ENCODE measurements at regions not wholly inside any gene's neighbourhood (a gene's known extent, or its start where the extent isn't known, plus 50 kb on each side); places are given as distances from the start of the nearest gene placed in this dataset.

- no peak for DNase-seq
Measured at GRCh38 chr3:30122359-30122758, 484.0 kb upstream of the TGFBR2 start.

- DNase-seq = no peak
Measured at GRCh38 chr3:30123224-30123623, 483.2 kb upstream of the TGFBR2 start.

- no peak for DNase-seq
Measured at GRCh38 chr3:30123755-30124154, 482.6 kb upstream of the TGFBR2 start.

GRCh38 chr3:30124435-30125370 is 481.7 kb upstream of the TGFBR2 start:
- DNase-seq = peak; percentile 47

GRCh38 chr3:30129765-30130164 is 476.6 kb upstream of the TGFBR2 start:
- DNase-seq = no peak

GRCh38 chr3:30130391-30130790 is 476.0 kb upstream of the TGFBR2 start:
- no peak for DNase-seq

GRCh38 chr3:30131191-30131590 is 475.2 kb upstream of the TGFBR2 start:
- DNase-seq = no peak

- no peak for DNase-seq
Measured at GRCh38 chr3:30135190-30135589, 471.2 kb upstream of the TGFBR2 start.

- DNase-seq = no peak
Measured at GRCh38 chr3:30139283-30139682, 467.1 kb upstream of the TGFBR2 start.

- no peak for DNase-seq
Measured at GRCh38 chr3:30140356-30141075, 465.9 kb upstream of the TGFBR2 start.

- no peak for DNase-seq
Measured at GRCh38 chr3:30141178-30141581, 465.2 kb upstream of the TGFBR2 start.

- DNase-seq = no peak
Measured at GRCh38 chr3:30141927-30142326, 464.5 kb upstream of the TGFBR2 start.

- no peak for DNase-seq
Measured at GRCh38 chr3:30142946-30143345, 463.5 kb upstream of the TGFBR2 start.

- no peak for DNase-seq
Measured at GRCh38 chr3:30145281-30145680, 461.1 kb upstream of the TGFBR2 start.

- DNase-seq = no peak
Measured at GRCh38 chr3:30146978-30147377, 459.4 kb upstream of the TGFBR2 start.

- no peak for DNase-seq
Measured at GRCh38 chr3:30154853-30155252, 451.5 kb upstream of the TGFBR2 start.

GRCh38 chr3:30155755-30156154 is 450.6 kb upstream of the TGFBR2 start:
- DNase-seq = no peak

GRCh38 chr3:30156586-30157498 is 449.6 kb upstream of the TGFBR2 start:
- DNase-seq = no peak

- no peak for DNase-seq
Measured at GRCh38 chr3:30161375-30161774, 445.0 kb upstream of the TGFBR2 start.

- DNase-seq = no peak
Measured at GRCh38 chr3:30162579-30162978, 443.8 kb upstream of the TGFBR2 start.

- DNase-seq = no peak
Measured at GRCh38 chr3:30166535-30166934, 439.9 kb upstream of the TGFBR2 start.

- no peak for DNase-seq
Measured at GRCh38 chr3:30167541-30168011, 438.8 kb upstream of the TGFBR2 start.

GRCh38 chr3:30169487-30169886 is 436.9 kb upstream of the TGFBR2 start:
- no peak for DNase-seq

Data from NCI-H1105 (cell line).